HCT116 (cell line): ENCODE measurements at regions not wholly inside any gene's neighbourhood (a gene's known extent, or its start where the extent isn't known, plus 50 kb on each side); places are given as distances from the start of the nearest gene placed in this dataset.

Source experiments
- ATAC-seq: fragments of 200-7000 bp; cut with Tn5 transposase; 2 replicates; pipeline ENCODE4 v1.9.1; 2020; ENCODE audit warnings: mild to moderate bottlenecking, moderate library complexity
- BruUV-seq: library from RNA; stranded (reverse); fragments of 400-500 nt; replicated peaks from 2 replicates; lab custom pipeline; 2021; lab: Mats Ljungman, UMichigan
- CTCF ChIA-PET: fragments of 300-600 bp; sonication (Branson Sonifier 250); formaldehyde crosslinking; loops from one replicate; lab custom pipeline; 2021; ENCODE audit warnings: antibody characterized with exemption; lab: Charles Lee
- POLR2A ChIA-PET: fragments of 300-600, 350-600 bp; sonication (Branson Sonifier 250); formaldehyde crosslinking; loops from one replicate; lab custom pipeline; 2021; ENCODE audit warnings: antibody characterized with exemption; lab: Charles Lee
- RAD21 ChIA-PET, 2 experiments: fragments of 300-600 bp; sonication (Branson Sonifier 250); formaldehyde crosslinking; loops; one replicate each; lab custom pipeline; 2023; ENCODE audit warnings: low total read pairs in 2 of 2; ENCODE audit not compliant: uncharacterized antibody in 2 of 2, unreplicated experiment in 2 of 2, low non-redundant PET in 1 of 2; lab: Charles Lee
- DNase-seq: peaks from one replicate; pipeline ENCODE4 v3.0.0-alpha.2; 2010; ENCODE audit warnings: low read depth, low spot score
- H2AFZ ChIP-seq: fragments of 200-600 bp; shearing (Covaris generic), sonication (generic); 2 replicates; pipeline ENCODE4 v1.6.1; 2017; ENCODE audit warnings: low read depth, mixed run types, mixed read lengths, antibody characterized with exemption, low read length; ENCODE audit not compliant: poor library complexity, severe bottlenecking
- H3K27ac ChIP-seq: 2 replicates; pipeline ENCODE4 v1.5.1; 2012; ENCODE audit warnings: low read depth, low read length
- H3K27me3 ChIP-seq: fragments of 200-600 bp; sonication (generic); 2 replicates; pipeline ENCODE4 v1.6.1; 2016; ENCODE audit warnings: mixed run types, low read length, mixed read lengths; ENCODE audit not compliant: insufficient read depth
- H3K36me3 ChIP-seq, 2 experiments: fragments of 200-500 bp in 1 of 2; fragments of 200-600 bp in 1 of 2; sonication (Bioruptor generic) in 1 of 2; sonication (generic) in 1 of 2; 2 replicates each; pipeline versions ENCODE4 v1.5.1 to v1.6.1; 2014 to 2016; ENCODE audit warnings: low read length in 2 of 2, inconsistent platforms in 1 of 2, mixed read lengths in 1 of 2, mixed run types in 1 of 2; ENCODE audit not compliant: insufficient read depth in 2 of 2, control insufficient read depth in 1 of 2
- H3K4me1 ChIP-seq, 2 experiments: fragments of 200-600 bp in 1 of 2; sonication (generic) in 1 of 2; 2 replicates each; pipeline versions ENCODE4 v1.5.1 to v1.6.1; 2012 to 2017; ENCODE audit warnings: low read length in 2 of 2, inconsistent platforms in 1 of 2, mild to moderate bottlenecking in 1 of 2, mixed read lengths in 1 of 2, mixed run types in 1 of 2, moderate library complexity in 1 of 2; ENCODE audit not compliant: insufficient read depth in 2 of 2, control insufficient read depth in 1 of 2
- H3K4me2 ChIP-seq: fragments of 200-600 bp; sonication (generic); 2 replicates; pipeline ENCODE4 v1.6.1; 2017; ENCODE audit warnings: mixed run types, low read length, mixed read lengths
- H3K4me3 ChIP-seq, 2 experiments: fragments of 200-600 bp in 1 of 2; sonication (generic) in 1 of 2; replicated peaks in 1 of 2; 2 replicates each; pipeline ENCODE4 v1.5.1; 2011 to 2016; ENCODE audit warnings: low read length in 2 of 2, control low read depth in 1 of 2, low read depth in 1 of 2, mild to moderate bottlenecking in 1 of 2, mixed read lengths in 1 of 2, mixed run types in 1 of 2
- H3K79me2 ChIP-seq: fragments of 200-600 bp; sonication (generic); 2 replicates; pipeline ENCODE4 v1.6.1; 2017; ENCODE audit warnings: mild to moderate bottlenecking, mixed run types, low read length, moderate library complexity, mixed read lengths; ENCODE audit not compliant: insufficient read depth
- H3K9ac ChIP-seq: fragments of 200-600 bp; sonication (generic); 2 replicates; pipeline ENCODE4 v1.6.1; 2016; ENCODE audit warnings: low read length, mixed read lengths
- H3K9me2 ChIP-seq: fragments of 200-600 bp; sonication (generic), shearing (Covaris generic); 2 replicates; pipeline ENCODE4 v1.6.1; 2017; ENCODE audit warnings: mixed run types, mild to moderate bottlenecking, moderate library complexity; ENCODE audit not compliant: insufficient read depth
- H3K9me3 ChIP-seq, 2 experiments: fragments of 200-500 bp in 1 of 2; fragments of 200-600 bp in 1 of 2; sonication (Bioruptor generic) in 1 of 2; sonication (generic) in 1 of 2; 2 replicates each; pipeline ENCODE4 v1.6.1; 2014 to 2017; ENCODE audit warnings: low read length in 2 of 2, mixed read lengths in 2 of 2, inconsistent platforms in 1 of 2, low read depth in 1 of 2, mild to moderate bottlenecking in 1 of 2, mixed run types in 1 of 2, moderate library complexity in 1 of 2; ENCODE audit not compliant: control insufficient read depth in 1 of 2, insufficient read depth in 1 of 2
- H4K20me1 ChIP-seq: fragments of 200-600 bp; sonication (generic), shearing (Covaris generic); 2 replicates; pipeline ENCODE4 v1.6.1; 2017; ENCODE audit warnings: mixed run types, mild to moderate bottlenecking, moderate library complexity; ENCODE audit not compliant: insufficient read depth
- CEBPB ChIP-seq: IDR thresholded peaks from 2 replicates; pipeline ENCODE4 v1.6.1; 2012; ENCODE audit warnings: low read depth
- CTCF ChIP-seq, 3 experiments: fragments of 200-600 bp in 1 of 3; sonication (generic) in 1 of 3; IDR thresholded peaks in 2 of 3; conservative IDR thresholded peaks in 1 of 3; 2 replicates each; pipeline ENCODE4 v1.5.1; 2012 to 2017; ENCODE audit warnings: low read depth in 2 of 3, low read length in 2 of 3, antibody characterized with exemption in 1 of 3, borderline replicate concordance in 1 of 3, control low read depth in 1 of 3, mild to moderate bottlenecking in 1 of 3, mixed read lengths in 1 of 3, mixed run types in 1 of 3, moderate library complexity in 1 of 3; ENCODE audit not compliant: insufficient read depth in 1 of 3
- EZH2phosphoT487 ChIP-seq: fragments of 200-600 bp; IDR thresholded peaks from 2 replicates; pipeline ENCODE4 v1.6.1; 2018; ENCODE audit warnings: antibody characterized with exemption, borderline replicate concordance
- MAX ChIP-seq: IDR thresholded peaks from 2 replicates; pipeline ENCODE4 v1.6.1; 2012
- POLR2AphosphoS5 ChIP-seq: IDR thresholded peaks from 2 replicates; pipeline ENCODE4 v1.6.1; 2011; ENCODE audit warnings: mild to moderate bottlenecking, low read depth, low read length, moderate library complexity
- RAD21 ChIP-seq: IDR thresholded peaks from 2 replicates; pipeline ENCODE4 v1.6.1; 2012; ENCODE audit warnings: low read depth, mild to moderate bottlenecking
- REST ChIP-seq: IDR thresholded peaks from 2 replicates; pipeline ENCODE4 v1.6.1; 2012; ENCODE audit warnings: low read depth
- SP1 ChIP-seq: IDR thresholded peaks from 2 replicates; pipeline ENCODE4 v1.6.1; 2012; ENCODE audit warnings: low read depth
- SRF ChIP-seq: IDR thresholded peaks from 2 replicates; pipeline ENCODE4 v1.6.1; 2012; ENCODE audit warnings: low read depth
- YY1 ChIP-seq: IDR thresholded peaks from 2 replicates; pipeline ENCODE4 v1.6.1; 2011; ENCODE audit warnings: low read length, low read depth, moderate library complexity, mild to moderate bottlenecking; ENCODE audit not compliant: insufficient replicate concordance; ENCODE audit errors: extremely low read depth
- ZBTB33 ChIP-seq: IDR thresholded peaks from 2 replicates; pipeline ENCODE4 v1.6.1; 2011; ENCODE audit warnings: mild to moderate bottlenecking, low read length, moderate library complexity; ENCODE audit not compliant: insufficient replicate concordance; ENCODE audit errors: extremely low read depth
- ZNF274 ChIP-seq: fragments of 200-500 bp; sonication (Bioruptor generic); IDR thresholded peaks from 2 replicates; pipeline ENCODE4 v1.6.1; 2014; ENCODE audit warnings: mild to moderate bottlenecking, low read depth, low read length, inconsistent platforms
- intact Hi-C: fragments of 100-400 bp; cut with micrococcal nuclease; formaldehyde crosslinking; loops from 2 replicates; pipeline ENCODE4 v1.10.0; 2022

GRCh38 chr16:79868841-79869240 is 268.3 kb upstream of the MAF start:
- Histone ChIP-seq H3K27me3 (no peaks in the 10 kb centered on the region), H2AFZ (no peak overlapping the region), H3K4me3 (no peak overlapping the region), H3K9ac (no peak overlapping the region), H3K4me1 (no peaks in the 10 kb centered on the region), H3K4me2 (no peak overlapping the region), H3K9me2 (no peaks in the 10 kb centered on the region), H3K9me3 (peaks cover 41 to 49% of the 10 kb centered on the region in 2 experiments; a peak in 3 of 4 replicates), H3K79me2 (no peaks in the 10 kb centered on the region), H3K36me3 (no peaks in the 10 kb centered on the region), H3K27ac (no peak overlapping the region), H4K20me1 (no peaks in the 10 kb centered on the region)
- DNase-seq (no peak), ATAC-seq (no peak)
- intact Hi-C loops, result no loop called here
- RAD21 ChIA-PET, result no interaction called here
- BruUV-seq, result no TSS peak
- POLR2A ChIA-PET, result no interaction called here
- no peak for TF ChIP-seq CEBPB
- no peak for TF ChIP-seq SP1
- TF ChIP-seq REST, result no peak
- TF ChIP-seq POLR2AphosphoS5, result no peak
- CTCF ChIA-PET, result no interaction called here

GRCh38 chr16:79867425-79867997 is 267.0 kb upstream of the MAF start:
- H3K27ac ChIP-seq, result no peak overlapping the region
- no peaks in the 10 kb centered on the region for H3K4me1 ChIP-seq
- ATAC-seq (no peak), DNase-seq (no peak)
- H3K9me2 ChIP-seq, result no peaks in the 10 kb centered on the region
- H3K9ac ChIP-seq, result no peak overlapping the region
- H3K9me3 ChIP-seq, result peaks cover 45 to 48% of the 10 kb centered on the region in 2 experiments; a peak in 2 of 4 replicates
- intact Hi-C loops, result no loop called here
- CTCF ChIA-PET, result no interaction called here
- no peaks in the 10 kb centered on the region for H3K27me3 ChIP-seq
- no peaks in the 10 kb centered on the region for H4K20me1 ChIP-seq
- no peaks in the 10 kb centered on the region for H3K36me3 ChIP-seq
- no peak overlapping the region for H3K4me3 ChIP-seq
- BruUV-seq, result no TSS peak
- RAD21 ChIA-PET, result no interaction called here
- H3K4me2 ChIP-seq, result no peak overlapping the region
- POLR2A ChIA-PET, result no interaction called here
- no peak overlapping the region for H2AFZ ChIP-seq
- no peaks in the 10 kb centered on the region for H3K79me2 ChIP-seq
- TF ChIP-seq ZBTB33 (no peak), SRF (no peak), MAX (no peak), RAD21 (no peak), CTCF (IDR thresholded peaks at IDR 0.05 in 2 of 3, conservative IDR thresholded peaks at IDR 0.05 in 1 of 3; ENCODE audit: borderline replicate concordance in 1 of 3, insufficient read depth in 1 of 3, low read depth in 2 of 3, low read length in 2 of 3) (no peak), EZH2phosphoT487 (no peak), ZNF274 (no peak), YY1 (no peak)
